ENCODE measurements at regions not wholly inside any gene's neighbourhood (a gene's known extent, or its start where the extent isn't known, plus 50 kb on each side); places are given as distances from the start of the nearest gene placed in this dataset.

DNA sequence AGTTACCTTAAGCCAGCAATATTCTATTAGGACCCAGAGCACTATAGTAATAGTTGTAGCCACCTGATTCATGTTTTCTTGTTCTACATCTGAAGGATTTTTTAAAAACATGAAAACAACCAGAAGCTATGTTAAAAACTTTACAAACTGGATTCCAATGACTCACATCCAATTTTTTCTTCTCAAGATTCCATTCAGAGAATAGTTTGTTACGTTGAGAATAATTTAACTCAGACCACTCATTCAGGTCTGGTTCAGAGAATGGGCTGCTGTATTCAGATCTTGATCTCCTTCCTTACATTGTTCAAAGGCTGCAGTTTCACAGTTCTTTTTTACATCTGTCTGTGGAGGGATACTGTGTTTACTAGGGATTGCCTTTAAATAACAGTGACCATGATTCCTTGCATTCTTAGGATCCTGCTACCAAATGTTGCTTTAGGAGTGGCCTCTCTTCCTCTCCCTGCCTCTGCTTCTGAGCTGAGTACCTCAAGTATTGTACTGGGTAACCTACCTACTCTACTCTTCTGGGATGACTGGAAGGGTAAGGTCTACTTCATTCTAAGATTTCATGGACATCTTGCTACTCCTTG, 448.0 kb upstream of the FBXO33 start:
- no peak for TF ChIP-seq EZH2 (IDR thresholded peaks at IDR 0.05; ENCODE audit: low read length, missing control alignments)
- TF ChIP-seq, protein P1, sequence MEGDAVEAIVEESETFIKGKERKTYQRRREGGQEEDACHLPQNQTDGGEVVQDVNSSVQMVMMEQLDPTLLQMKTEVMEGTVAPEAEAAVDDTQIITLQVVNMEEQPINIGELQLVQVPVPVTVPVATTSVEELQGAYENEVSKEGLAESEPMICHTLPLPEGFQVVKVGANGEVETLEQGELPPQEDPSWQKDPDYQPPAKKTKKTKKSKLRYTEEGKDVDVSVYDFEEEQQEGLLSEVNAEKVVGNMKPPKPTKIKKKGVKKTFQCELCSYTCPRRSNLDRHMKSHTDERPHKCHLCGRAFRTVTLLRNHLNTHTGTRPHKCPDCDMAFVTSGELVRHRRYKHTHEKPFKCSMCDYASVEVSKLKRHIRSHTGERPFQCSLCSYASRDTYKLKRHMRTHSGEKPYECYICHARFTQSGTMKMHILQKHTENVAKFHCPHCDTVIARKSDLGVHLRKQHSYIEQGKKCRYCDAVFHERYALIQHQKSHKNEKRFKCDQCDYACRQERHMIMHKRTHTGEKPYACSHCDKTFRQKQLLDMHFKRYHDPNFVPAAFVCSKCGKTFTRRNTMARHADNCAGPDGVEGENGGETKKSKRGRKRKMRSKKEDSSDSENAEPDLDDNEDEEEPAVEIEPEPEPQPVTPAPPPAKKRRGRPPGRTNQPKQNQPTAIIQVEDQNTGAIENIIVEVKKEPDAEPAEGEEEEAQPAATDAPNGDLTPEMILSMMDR (conservative IDR thresholded peaks at IDR 0.05 in 1 of 2, IDR thresholded peaks at IDR 0.05 in 1 of 2; ENCODE audit: low read depth in 1 of 2, low read length in 2 of 2) = no peak
- no peak overlapping the region for H3K27ac ChIP-seq (ENCODE audit: insufficient read depth, low read length)

DNA sequence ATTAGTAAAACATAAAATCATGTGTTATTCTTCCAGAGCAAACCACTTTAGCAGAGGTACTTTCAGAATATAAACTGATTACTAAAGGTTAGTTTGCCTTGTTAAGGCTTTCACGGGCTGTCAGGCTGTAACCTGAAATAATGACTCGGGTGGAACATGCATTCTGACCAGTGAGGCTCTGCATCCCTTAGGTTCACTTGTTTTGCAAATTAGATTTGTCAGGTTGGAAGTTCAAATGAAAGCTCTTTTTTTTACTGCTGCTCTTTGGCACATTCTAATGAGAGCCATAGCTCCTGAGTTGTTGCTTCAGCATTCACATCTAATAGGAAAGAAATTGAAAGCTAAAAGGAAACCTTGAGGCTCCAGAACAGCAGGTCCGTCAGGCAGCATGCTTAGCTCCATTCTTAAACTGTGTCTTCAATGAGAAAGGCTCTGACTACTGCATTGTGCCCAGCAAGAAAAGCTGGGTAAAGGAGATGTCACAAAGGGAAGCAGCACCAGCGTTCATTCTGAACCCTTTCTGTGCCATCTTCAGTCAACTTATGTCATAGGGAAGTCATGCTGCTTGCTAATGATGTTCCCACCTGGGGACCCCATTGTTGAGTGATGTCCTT, 445.5 kb upstream of the FBXO33 start:
- Histone ChIP-seq H3K9me3 (ENCODE audit: control insufficient read depth, insufficient read depth, low read depth, low read length) (no peaks in the 10 kb centered on the region), H3K27ac (ENCODE audit: insufficient read depth, low read length) (no peak overlapping the region), H3K27me3 (ENCODE audit: control insufficient read depth, insufficient read depth, low read length) (no peaks in the 10 kb centered on the region), H3K36me3 (ENCODE audit: control insufficient read depth, insufficient read depth, low read length) (no peaks in the 10 kb centered on the region), H4K20me1 (ENCODE audit: control insufficient read depth, extremely low read depth, insufficient read depth, low read length) (no peaks in the 10 kb centered on the region), H3K79me2 (ENCODE audit: control insufficient read depth, insufficient read depth, low read length) (no peaks in the 10 kb centered on the region), H3K4me1 (ENCODE audit: control insufficient read depth, extremely low read depth, insufficient read depth, low read length) (no peaks in the 10 kb centered on the region), H3K9ac (ENCODE audit: insufficient read depth, low read length) (no peak overlapping the region), H3K4me2 (ENCODE audit: extremely low read depth, insufficient read depth, low read length) (no peak overlapping the region), H2AFZ (ENCODE audit: low read length) (no peak overlapping the region), H3K4me3 (replicated peaks in 1 of 4; ENCODE audit: control extremely low read depth in 1 of 4, insufficient read depth in 1 of 4, low read depth in 3 of 4, low read length in 4 of 4) (no peak overlapping the region)
- DNase-seq (ENCODE audit: low read depth in 2 of 2) = no peak
- TF ChIP-seq, protein P1 (conservative IDR thresholded peaks at IDR 0.05 in 1 of 2, IDR thresholded peaks at IDR 0.05 in 1 of 2; ENCODE audit: low read depth in 1 of 2, low read length in 2 of 2) = no peak
- no peak for TF ChIP-seq EZH2 (IDR thresholded peaks at IDR 0.05; ENCODE audit: low read length, missing control alignments)

More for the DNA sequence above, 448.0 kb upstream of the FBXO33 start:
- no peak overlapping the region for H3K9ac ChIP-seq (ENCODE audit: insufficient read depth, low read length)
- no peak overlapping the region for H3K4me2 ChIP-seq (ENCODE audit: extremely low read depth, insufficient read depth, low read length)
- H3K79me2 ChIP-seq (ENCODE audit: control insufficient read depth, insufficient read depth, low read length) = no peaks in the 10 kb centered on the region
- H2AFZ ChIP-seq (ENCODE audit: low read length) = no peak overlapping the region
- no peaks in the 10 kb centered on the region for H3K36me3 ChIP-seq (ENCODE audit: control insufficient read depth, insufficient read depth, low read length)
- H3K4me1 ChIP-seq (ENCODE audit: control insufficient read depth, extremely low read depth, insufficient read depth, low read length) = no peaks in the 10 kb centered on the region
- no peaks in the 10 kb centered on the region for H4K20me1 ChIP-seq (ENCODE audit: control insufficient read depth, extremely low read depth, insufficient read depth, low read length)
- DNase-seq (ENCODE audit: low read depth in 2 of 2) = no peak
- no peak overlapping the region for H3K4me3 ChIP-seq (replicated peaks in 1 of 4; ENCODE audit: control extremely low read depth in 1 of 4, insufficient read depth in 1 of 4, low read depth in 3 of 4, low read length in 4 of 4)
- H3K27me3 ChIP-seq (ENCODE audit: control insufficient read depth, insufficient read depth, low read length) = no peaks in the 10 kb centered on the region
- no peaks in the 10 kb centered on the region for H3K9me3 ChIP-seq (ENCODE audit: control insufficient read depth, insufficient read depth, low read depth, low read length)

DNA sequence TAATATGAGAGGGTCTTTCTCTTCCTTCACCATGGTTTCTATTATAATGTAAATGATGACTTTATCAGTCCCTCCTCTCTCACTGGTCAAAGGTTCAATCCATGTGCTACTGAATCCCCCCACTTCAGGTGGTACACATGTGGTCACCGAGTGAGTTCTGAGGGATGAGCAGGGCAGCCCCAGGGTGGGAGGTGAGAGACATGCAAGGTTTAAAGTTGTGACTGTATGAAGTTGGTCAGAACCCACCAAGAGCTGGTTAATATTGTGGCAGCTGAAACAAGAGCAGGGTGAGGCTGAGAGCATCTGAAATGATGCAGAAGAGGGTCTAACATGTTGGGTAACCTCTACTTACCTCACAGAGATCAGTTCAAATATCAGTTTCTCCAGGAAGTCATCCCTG, 444.7 kb upstream of the FBXO33 start:
- no peak overlapping the region for H2AFZ ChIP-seq (ENCODE audit: low read length)
- H3K4me3 ChIP-seq (replicated peaks in 1 of 4; ENCODE audit: control extremely low read depth in 1 of 4, insufficient read depth in 1 of 4, low read depth in 3 of 4, low read length in 4 of 4) = no peak overlapping the region
- DNase-seq (ENCODE audit: low read depth in 2 of 2) = no peak
- no peak overlapping the region for H3K9ac ChIP-seq (ENCODE audit: insufficient read depth, low read length)
- no peak for TF ChIP-seq EZH2 (IDR thresholded peaks at IDR 0.05; ENCODE audit: low read length, missing control alignments)
- TF ChIP-seq, protein P1 (conservative IDR thresholded peaks at IDR 0.05 in 1 of 2, IDR thresholded peaks at IDR 0.05 in 1 of 2; ENCODE audit: low read depth in 1 of 2, low read length in 2 of 2) = no peak
- H3K4me2 ChIP-seq (ENCODE audit: extremely low read depth, insufficient read depth, low read length) = no peak overlapping the region
- no peaks in the 10 kb centered on the region for H3K27me3 ChIP-seq (ENCODE audit: control insufficient read depth, insufficient read depth, low read length)
- no peaks in the 10 kb centered on the region for H4K20me1 ChIP-seq (ENCODE audit: control insufficient read depth, extremely low read depth, insufficient read depth, low read length)
- H3K9me3 ChIP-seq (ENCODE audit: control insufficient read depth, insufficient read depth, low read depth, low read length) = no peaks in the 10 kb centered on the region
- H3K79me2 ChIP-seq (ENCODE audit: control insufficient read depth, insufficient read depth, low read length) = no peaks in the 10 kb centered on the region
- no peaks in the 10 kb centered on the region for H3K36me3 ChIP-seq (ENCODE audit: control insufficient read depth, insufficient read depth, low read length)
- no peak overlapping the region for H3K27ac ChIP-seq (ENCODE audit: insufficient read depth, low read length)
- H3K4me1 ChIP-seq (ENCODE audit: control insufficient read depth, extremely low read depth, insufficient read depth, low read length) = no peaks in the 10 kb centered on the region

All from fibroblast of lung (primary cell).